HCT116 (cell line): ENCODE measurements at regions not wholly inside any gene's neighbourhood (a gene's known extent, or its start where the extent isn't known, plus 50 kb on each side); places are given as distances from the start of the nearest gene placed in this dataset.

Source experiments
- ATAC-seq: fragments of 200-7000 bp; cut with Tn5 transposase; 2 replicates; pipeline ENCODE4 v1.9.1; 2020; ENCODE audit warnings: mild to moderate bottlenecking, moderate library complexity
- BruUV-seq: library from RNA; stranded (reverse); fragments of 400-500 nt; replicated peaks from 2 replicates; lab custom pipeline; 2021; lab: Mats Ljungman, UMichigan
- CTCF ChIA-PET: fragments of 300-600 bp; sonication (Branson Sonifier 250); formaldehyde crosslinking; loops from one replicate; lab custom pipeline; 2021; ENCODE audit warnings: antibody characterized with exemption; lab: Charles Lee
- POLR2A ChIA-PET: fragments of 300-600, 350-600 bp; sonication (Branson Sonifier 250); formaldehyde crosslinking; loops from one replicate; lab custom pipeline; 2021; ENCODE audit warnings: antibody characterized with exemption; lab: Charles Lee
- RAD21 ChIA-PET, 2 experiments: fragments of 300-600 bp; sonication (Branson Sonifier 250); formaldehyde crosslinking; loops; one replicate each; lab custom pipeline; 2023; ENCODE audit warnings: low total read pairs in 2 of 2; ENCODE audit not compliant: uncharacterized antibody in 2 of 2, unreplicated experiment in 2 of 2, low non-redundant PET in 1 of 2; lab: Charles Lee
- DNase-seq: peaks from one replicate; pipeline ENCODE4 v3.0.0-alpha.2; 2010; ENCODE audit warnings: low read depth, low spot score
- H2AFZ ChIP-seq: fragments of 200-600 bp; shearing (Covaris generic), sonication (generic); 2 replicates; pipeline ENCODE4 v1.6.1; 2017; ENCODE audit warnings: low read depth, mixed run types, mixed read lengths, antibody characterized with exemption, low read length; ENCODE audit not compliant: poor library complexity, severe bottlenecking
- H3K27ac ChIP-seq: 2 replicates; pipeline ENCODE4 v1.5.1; 2012; ENCODE audit warnings: low read depth, low read length
- H3K27me3 ChIP-seq: fragments of 200-600 bp; sonication (generic); 2 replicates; pipeline ENCODE4 v1.6.1; 2016; ENCODE audit warnings: mixed run types, low read length, mixed read lengths; ENCODE audit not compliant: insufficient read depth
- H3K36me3 ChIP-seq, 2 experiments: fragments of 200-500 bp in 1 of 2; fragments of 200-600 bp in 1 of 2; sonication (Bioruptor generic) in 1 of 2; sonication (generic) in 1 of 2; 2 replicates each; pipeline versions ENCODE4 v1.5.1 to v1.6.1; 2014 to 2016; ENCODE audit warnings: low read length in 2 of 2, inconsistent platforms in 1 of 2, mixed read lengths in 1 of 2, mixed run types in 1 of 2; ENCODE audit not compliant: insufficient read depth in 2 of 2, control insufficient read depth in 1 of 2
- H3K4me1 ChIP-seq, 2 experiments: fragments of 200-600 bp in 1 of 2; sonication (generic) in 1 of 2; 2 replicates each; pipeline versions ENCODE4 v1.5.1 to v1.6.1; 2012 to 2017; ENCODE audit warnings: low read length in 2 of 2, inconsistent platforms in 1 of 2, mild to moderate bottlenecking in 1 of 2, mixed read lengths in 1 of 2, mixed run types in 1 of 2, moderate library complexity in 1 of 2; ENCODE audit not compliant: insufficient read depth in 2 of 2, control insufficient read depth in 1 of 2
- H3K4me2 ChIP-seq: fragments of 200-600 bp; sonication (generic); 2 replicates; pipeline ENCODE4 v1.6.1; 2017; ENCODE audit warnings: mixed run types, low read length, mixed read lengths
- H3K4me3 ChIP-seq, 2 experiments: fragments of 200-600 bp in 1 of 2; sonication (generic) in 1 of 2; replicated peaks in 1 of 2; 2 replicates each; pipeline ENCODE4 v1.5.1; 2011 to 2016; ENCODE audit warnings: low read length in 2 of 2, control low read depth in 1 of 2, low read depth in 1 of 2, mild to moderate bottlenecking in 1 of 2, mixed read lengths in 1 of 2, mixed run types in 1 of 2
- H3K79me2 ChIP-seq: fragments of 200-600 bp; sonication (generic); 2 replicates; pipeline ENCODE4 v1.6.1; 2017; ENCODE audit warnings: mild to moderate bottlenecking, mixed run types, low read length, moderate library complexity, mixed read lengths; ENCODE audit not compliant: insufficient read depth
- H3K9ac ChIP-seq: fragments of 200-600 bp; sonication (generic); 2 replicates; pipeline ENCODE4 v1.6.1; 2016; ENCODE audit warnings: low read length, mixed read lengths
- H3K9me2 ChIP-seq: fragments of 200-600 bp; sonication (generic), shearing (Covaris generic); 2 replicates; pipeline ENCODE4 v1.6.1; 2017; ENCODE audit warnings: mixed run types, mild to moderate bottlenecking, moderate library complexity; ENCODE audit not compliant: insufficient read depth
- H3K9me3 ChIP-seq, 2 experiments: fragments of 200-500 bp in 1 of 2; fragments of 200-600 bp in 1 of 2; sonication (Bioruptor generic) in 1 of 2; sonication (generic) in 1 of 2; 2 replicates each; pipeline ENCODE4 v1.6.1; 2014 to 2017; ENCODE audit warnings: low read length in 2 of 2, mixed read lengths in 2 of 2, inconsistent platforms in 1 of 2, low read depth in 1 of 2, mild to moderate bottlenecking in 1 of 2, mixed run types in 1 of 2, moderate library complexity in 1 of 2; ENCODE audit not compliant: control insufficient read depth in 1 of 2, insufficient read depth in 1 of 2
- H4K20me1 ChIP-seq: fragments of 200-600 bp; sonication (generic), shearing (Covaris generic); 2 replicates; pipeline ENCODE4 v1.6.1; 2017; ENCODE audit warnings: mixed run types, mild to moderate bottlenecking, moderate library complexity; ENCODE audit not compliant: insufficient read depth
- ATF3 ChIP-seq: IDR thresholded peaks from 2 replicates; pipeline ENCODE4 v1.6.1; 2012
- CBX3 ChIP-seq: IDR thresholded peaks from 2 replicates; pipeline ENCODE4 v1.6.1; 2012; ENCODE audit warnings: low read depth
- CEBPB ChIP-seq: IDR thresholded peaks from 2 replicates; pipeline ENCODE4 v1.6.1; 2012; ENCODE audit warnings: low read depth
- EGR1 ChIP-seq: IDR thresholded peaks from 2 replicates; pipeline ENCODE4 v1.6.1; 2012; ENCODE audit warnings: low read depth
- ELF1 ChIP-seq: IDR thresholded peaks from 2 replicates; pipeline ENCODE4 v1.6.1; 2012; ENCODE audit warnings: low read depth, borderline replicate concordance
- EZH2 ChIP-seq: fragments of 200-600 bp; sonication (generic); IDR thresholded peaks from 2 replicates; pipeline ENCODE4 v1.6.1; 2017; ENCODE audit warnings: antibody characterized with exemption, mixed run types
- EZH2phosphoT487 ChIP-seq: fragments of 200-600 bp; IDR thresholded peaks from 2 replicates; pipeline ENCODE4 v1.6.1; 2018; ENCODE audit warnings: antibody characterized with exemption, borderline replicate concordance
- FOSL1 ChIP-seq: IDR thresholded peaks from 2 replicates; pipeline ENCODE4 v1.6.1; 2012; ENCODE audit warnings: low read depth
- JUND ChIP-seq: IDR thresholded peaks from 2 replicates; pipeline ENCODE4 v1.6.1; 2012
- MAX ChIP-seq: IDR thresholded peaks from 2 replicates; pipeline ENCODE4 v1.6.1; 2012
- POLR2AphosphoS5 ChIP-seq: IDR thresholded peaks from 2 replicates; pipeline ENCODE4 v1.6.1; 2011; ENCODE audit warnings: mild to moderate bottlenecking, low read depth, low read length, moderate library complexity
- RAD21 ChIP-seq: IDR thresholded peaks from 2 replicates; pipeline ENCODE4 v1.6.1; 2012; ENCODE audit warnings: low read depth, mild to moderate bottlenecking
- SIN3A ChIP-seq: IDR thresholded peaks from 2 replicates; pipeline ENCODE4 v1.6.1; 2012; ENCODE audit warnings: low read depth
- ZFX ChIP-seq: fragments of 450-650 bp; IDR thresholded peaks from 2 replicates; pipeline ENCODE4 v1.6.1; 2017
- ZNF274 ChIP-seq: fragments of 200-500 bp; sonication (Bioruptor generic); IDR thresholded peaks from 2 replicates; pipeline ENCODE4 v1.6.1; 2014; ENCODE audit warnings: mild to moderate bottlenecking, low read depth, low read length, inconsistent platforms
- intact Hi-C: fragments of 100-400 bp; cut with micrococcal nuclease; formaldehyde crosslinking; loops from 2 replicates; pipeline ENCODE4 v1.10.0; 2022
- TF ChIP-seq, protein P1 (sequence below): IDR thresholded peaks from 2 replicates; pipeline ENCODE4 v1.6.1; 2012; ENCODE audit warnings: low read depth

DNA sequence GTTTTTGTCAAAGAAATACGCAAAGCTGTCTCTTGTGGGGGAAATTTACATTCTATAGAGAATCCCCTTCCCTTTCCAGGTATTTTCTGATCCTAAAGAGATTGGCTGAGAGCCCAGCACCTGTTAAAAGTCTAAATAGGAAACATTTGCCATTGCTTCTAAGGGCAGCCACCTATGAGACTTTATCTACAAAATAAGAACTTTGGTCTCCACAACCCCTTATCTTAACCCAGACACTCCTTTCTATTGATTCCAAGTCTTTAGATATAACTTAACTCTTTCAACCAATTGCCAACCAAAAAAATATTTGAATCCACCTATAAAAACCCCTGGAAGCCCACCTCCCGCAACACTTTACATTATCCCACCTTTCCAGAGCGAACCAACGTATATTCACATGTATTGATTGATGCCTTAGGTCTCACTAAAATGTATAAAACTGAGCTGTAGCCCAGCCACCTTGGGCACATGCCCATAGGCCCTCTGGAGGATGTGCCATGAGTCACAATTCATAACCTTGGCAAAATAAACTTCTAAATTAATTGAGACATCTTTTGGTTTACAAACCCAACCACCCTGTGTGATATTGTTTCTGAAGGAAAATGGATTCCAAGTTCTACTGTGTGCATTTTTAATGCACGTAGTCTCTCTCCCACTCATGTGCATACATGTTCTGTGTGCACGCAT lies 211.4 kb downstream of the GAS1 start:
- BruUV-seq = no TSS peak
- CTCF ChIA-PET = no interaction called here
- H3K4me2 ChIP-seq = no peak overlapping the region
- intact Hi-C loops = no loop called here
- no peaks in the 10 kb centered on the region for H3K79me2 ChIP-seq
- H4K20me1 ChIP-seq = no peaks in the 10 kb centered on the region
- ATAC-seq (no peak), DNase-seq (no peak)
- H3K27me3 ChIP-seq = peaks cover 4% of the 10 kb centered on the region; the same call in 1 of the 2 replicates
- H3K27ac ChIP-seq = no peak overlapping the region
- H3K4me3 ChIP-seq = no peak overlapping the region
- no peak overlapping the region for H3K9ac ChIP-seq
- no peaks in the 10 kb centered on the region for H3K9me2 ChIP-seq
- peaks cover 4 to 13% of the 10 kb centered on the region in 2 experiments for H3K4me1 ChIP-seq
- no peak overlapping the region for H2AFZ ChIP-seq
- POLR2A ChIA-PET = no interaction called here
- TF ChIP-seq, protein P1, sequence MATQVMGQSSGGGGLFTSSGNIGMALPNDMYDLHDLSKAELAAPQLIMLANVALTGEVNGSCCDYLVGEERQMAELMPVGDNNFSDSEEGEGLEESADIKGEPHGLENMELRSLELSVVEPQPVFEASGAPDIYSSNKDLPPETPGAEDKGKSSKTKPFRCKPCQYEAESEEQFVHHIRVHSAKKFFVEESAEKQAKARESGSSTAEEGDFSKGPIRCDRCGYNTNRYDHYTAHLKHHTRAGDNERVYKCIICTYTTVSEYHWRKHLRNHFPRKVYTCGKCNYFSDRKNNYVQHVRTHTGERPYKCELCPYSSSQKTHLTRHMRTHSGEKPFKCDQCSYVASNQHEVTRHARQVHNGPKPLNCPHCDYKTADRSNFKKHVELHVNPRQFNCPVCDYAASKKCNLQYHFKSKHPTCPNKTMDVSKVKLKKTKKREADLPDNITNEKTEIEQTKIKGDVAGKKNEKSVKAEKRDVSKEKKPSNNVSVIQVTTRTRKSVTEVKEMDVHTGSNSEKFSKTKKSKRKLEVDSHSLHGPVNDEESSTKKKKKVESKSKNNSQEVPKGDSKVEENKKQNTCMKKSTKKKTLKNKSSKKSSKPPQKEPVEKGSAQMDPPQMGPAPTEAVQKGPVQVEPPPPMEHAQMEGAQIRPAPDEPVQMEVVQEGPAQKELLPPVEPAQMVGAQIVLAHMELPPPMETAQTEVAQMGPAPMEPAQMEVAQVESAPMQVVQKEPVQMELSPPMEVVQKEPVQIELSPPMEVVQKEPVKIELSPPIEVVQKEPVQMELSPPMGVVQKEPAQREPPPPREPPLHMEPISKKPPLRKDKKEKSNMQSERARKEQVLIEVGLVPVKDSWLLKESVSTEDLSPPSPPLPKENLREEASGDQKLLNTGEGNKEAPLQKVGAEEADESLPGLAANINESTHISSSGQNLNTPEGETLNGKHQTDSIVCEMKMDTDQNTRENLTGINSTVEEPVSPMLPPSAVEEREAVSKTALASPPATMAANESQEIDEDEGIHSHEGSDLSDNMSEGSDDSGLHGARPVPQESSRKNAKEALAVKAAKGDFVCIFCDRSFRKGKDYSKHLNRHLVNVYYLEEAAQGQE = no peak
- no peak for TF ChIP-seq JUND
- TF ChIP-seq RAD21 = no peak
- no peak for TF ChIP-seq ATF3
- TF ChIP-seq CEBPB = no peak
- no peak for TF ChIP-seq MAX
- TF ChIP-seq EZH2 = no peak
- TF ChIP-seq FOSL1 = no peak
- no peak for TF ChIP-seq EZH2phosphoT487
- TF ChIP-seq ZFX = no peak
- TF ChIP-seq EGR1 = no peak
- no peak for TF ChIP-seq ELF1
- no peak for TF ChIP-seq ZNF274
- TF ChIP-seq POLR2AphosphoS5 = no peak
- no peak for TF ChIP-seq SIN3A
- no peak for TF ChIP-seq CBX3
- RAD21 ChIA-PET = no interaction called here
- H3K9me3 ChIP-seq = no peaks in the 10 kb centered on the region
- no peaks in the 10 kb centered on the region for H3K36me3 ChIP-seq
